Transverse colon (tissue), 4 donors: ENCODE measurements at regions not wholly inside any gene's neighbourhood (a gene's known extent, or its start where the extent isn't known, plus 50 kb on each side); places are given as distances from the start of the nearest gene placed in this dataset.

Experiments
- DNase-seq: peaks from one replicate; pipeline ENCODE4 v3.0.0-alpha.2; 2019
- H3K27ac ChIP-seq, 4 donors: fragments of 200-600 bp; sonication (generic); 2 replicates each; pipeline ENCODE4 v1.5.1; 2016 to 2018; ENCODE audit warnings: inconsistent platforms in 4 of 4
- H3K27me3 ChIP-seq: fragments of 200-600 bp; sonication (generic); 2 replicates; pipeline ENCODE4 v1.5.1; 2017; ENCODE audit warnings: inconsistent platforms
- H3K36me3 ChIP-seq, 4 donors: fragments of 200-600 bp; sonication (generic); 2 replicates each; pipeline ENCODE4 v1.5.1; 2017 to 2019; ENCODE audit warnings: inconsistent platforms in 4 of 4
- H3K4me1 ChIP-seq, 4 donors: fragments of 200-600 bp; sonication (generic); 2 replicates each; pipeline ENCODE4 v1.5.1; 2017 to 2020; ENCODE audit warnings: inconsistent platforms in 4 of 4
- H3K4me3 ChIP-seq, 4 donors: fragments of 200-600 bp; sonication (generic); 1 replicate in 1 of 4; 2 replicates in 3 of 4; pipeline versions ENCODE4 v1.5.1 to v1.6.1; 2017 to 2019; ENCODE audit warnings: inconsistent platforms in 4 of 4
- H3K9me3 ChIP-seq, 2 donors: fragments of 200-600 bp; sonication (generic); 2 replicates each; pipeline ENCODE4 v1.5.1; 2017 to 2019; ENCODE audit warnings: inconsistent platforms in 2 of 2
- CTCF ChIP-seq, 5 experiments: fragments of 200-600 bp in 3 of 5; fragments of 450-650 bp in 2 of 5; sonication (generic) in 3 of 5; IDR thresholded peaks; 1 replicate in 2 of 5; 2 replicates in 3 of 5; pipeline ENCODE4 v1.5.1; 2016 to 2017; ENCODE audit warnings: antibody characterized with exemption in 5 of 5, inconsistent platforms in 3 of 5, mild to moderate bottlenecking in 2 of 5, moderate library complexity in 1 of 5
- EP300 ChIP-seq: sonication (generic); formaldehyde crosslinking; IDR thresholded peaks from one replicate; pipeline ENCODE4 v1.6.1; 2017; ENCODE audit warnings: antibody characterized with exemption, low read depth
- POLR2A ChIP-seq: fragments of 450-650 bp; IDR thresholded peaks from one replicate; pipeline ENCODE4 v1.6.1; 2016; ENCODE audit warnings: antibody characterized with exemption, mild to moderate bottlenecking, moderate library complexity
- POLR2AphosphoS5 ChIP-seq, 3 donors: sonication (generic); formaldehyde crosslinking; IDR thresholded peaks; one replicate each; pipeline ENCODE4 v1.6.1; 2016; ENCODE audit warnings: antibody characterized with exemption in 3 of 3
- WGBS, 2 donors: methylation state at CpG; one replicate each; pipeline ENCODE4 v1.1.5; 2018; ENCODE audit warnings: low coverage in 1 of 2; 5-methylcytosine and 5-hydroxymethylcytosine counted together
- in situ Hi-C, 4 donors: fragments of 200-750 bp; cut with MboI; loops; one replicate each; pipeline versions ENCODE4 v1.15.0 to v1.15.1; 2017; ENCODE audit warnings: low sequenced_read_pairs in 3 of 4, low pct_ligation_motif_present in 1 of 4, low pct_unique_long_range_greater_than_20kb in 1 of 4
- intact Hi-C: fragments of 100-400 bp; cut with DNase I; formaldehyde crosslinking; loops from one replicate; pipeline ENCODE4 v1.15.1; 2023; ENCODE audit warnings: low total_unique reads

GRCh38 chr6:145546265-145546664 lies 189.1 kb downstream of the EPM2A start:
- DNase-seq, result no peak
- TF ChIP-seq POLR2AphosphoS5 (IDR thresholded peaks at IDR 0.05) (no peak), POLR2A (no peak), EP300 (no peak), CTCF (IDR thresholded peaks at IDR 0.05) (no peak)
- in situ Hi-C loops, result no loop called here
- Histone ChIP-seq H3K4me1 (no peaks in the 10 kb centered on the region), H3K9me3 (no peaks in the 10 kb centered on the region), H3K4me3 (no peak overlapping the region), H3K27ac (no peak overlapping the region), H3K27me3 (no peaks in the 10 kb centered on the region), H3K36me3 (no peaks in the 10 kb centered on the region)
- intact Hi-C loops, result no loop called here

DNA sequence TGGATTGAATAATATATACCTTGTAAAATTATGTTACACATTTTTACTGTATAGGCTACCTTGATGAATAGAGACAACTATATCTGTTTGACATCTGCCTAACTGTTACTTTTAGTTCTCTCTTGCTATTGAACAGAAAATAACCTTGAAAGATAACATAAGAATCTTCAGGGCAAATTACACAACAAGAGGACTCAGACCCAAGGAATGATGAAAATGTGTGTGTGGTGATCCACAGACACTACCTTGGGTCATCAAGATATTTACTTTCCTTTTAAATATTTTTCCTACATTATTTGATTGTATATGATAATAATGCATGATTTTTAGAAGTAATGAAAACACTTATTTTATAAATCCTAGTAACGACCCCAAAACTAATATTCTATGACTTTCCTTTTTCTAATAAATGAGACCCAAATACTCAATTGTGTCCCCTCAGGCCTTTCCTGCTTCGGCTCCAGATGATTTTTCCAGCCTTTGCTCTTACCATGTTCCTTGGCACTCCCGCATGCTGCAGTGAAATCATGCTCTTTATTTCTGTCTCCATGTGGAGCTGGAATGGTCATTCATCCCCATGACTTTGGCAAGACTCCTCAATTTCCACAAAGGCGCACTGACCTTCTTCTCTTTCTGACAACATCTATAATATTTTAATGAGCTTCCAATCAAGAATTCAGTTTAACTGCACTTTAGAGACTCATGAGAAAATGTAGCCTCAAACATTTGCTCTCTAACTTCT lies 187.6 kb downstream of the EPM2A start:
- intact Hi-C loops (no loop called here), in situ Hi-C loops (no loop called here)
- TF ChIP-seq POLR2AphosphoS5 (IDR thresholded peaks at IDR 0.05), result no peak
- TF ChIP-seq EP300, result no peak
- no peak overlapping the region for H3K27ac ChIP-seq
- WGBS, 2 donors, result 81 to 95% methylated on average over 4 of the region's 4 CpGs
- H3K4me1 ChIP-seq, result no peaks in the 10 kb centered on the region
- H3K4me3 ChIP-seq, result no peak overlapping the region
- H3K9me3 ChIP-seq, result no peaks in the 10 kb centered on the region
- H3K36me3 ChIP-seq, result no peaks in the 10 kb centered on the region
- no peak for DNase-seq
- H3K27me3 ChIP-seq, result no peaks in the 10 kb centered on the region

- no peaks in the 10 kb centered on the region for H3K9me3 ChIP-seq
- no peak overlapping the region for H3K4me3 ChIP-seq
- no peak for DNase-seq
- WGBS, 2 donors, result 63% methylated on average over 2 to 3 of the region's 3 CpGs
- no peaks in the 10 kb centered on the region for H3K36me3 ChIP-seq
- H3K4me1 ChIP-seq, result no peaks in the 10 kb centered on the region
- in situ Hi-C loops, result no loop called here
- no peak overlapping the region for H3K27ac ChIP-seq
- intact Hi-C loops, result no loop called here
- TF ChIP-seq POLR2AphosphoS5 (IDR thresholded peaks at IDR 0.05) (no peak), CTCF (IDR thresholded peaks at IDR 0.05) (no peak), POLR2A (no peak), EP300 (no peak)
- H3K27me3 ChIP-seq, result no peaks in the 10 kb centered on the region
Observed at GRCh38 chr6:145548933-145549648, 186.2 kb downstream of the EPM2A start.

DNA sequence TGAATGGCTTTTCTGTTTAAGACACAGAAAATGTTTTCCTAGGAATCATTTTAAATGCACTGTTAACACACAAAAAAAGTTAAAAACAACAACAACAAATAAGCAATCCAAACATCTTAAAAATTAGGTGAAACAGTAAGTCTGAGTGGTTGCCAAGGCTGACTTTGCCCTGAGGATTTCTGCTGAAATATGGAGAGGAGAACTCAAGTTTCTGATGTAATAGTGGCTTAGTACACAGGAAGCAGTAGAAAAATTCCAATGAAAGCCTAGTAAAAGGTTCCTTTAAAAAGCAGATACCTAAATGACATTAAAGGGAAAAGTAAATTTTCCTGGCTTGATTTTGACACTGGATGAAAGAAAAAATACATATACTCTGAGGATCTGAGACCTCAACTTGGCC lies 184.2 kb downstream of the EPM2A start:
- DNase-seq, result no peak
- no peak overlapping the region for H3K4me3 ChIP-seq
- TF ChIP-seq CTCF (IDR thresholded peaks at IDR 0.05) (no peak), POLR2A (no peak), EP300 (no peak), POLR2AphosphoS5 (IDR thresholded peaks at IDR 0.05) (no peak)
- H3K4me1 ChIP-seq, result no peaks in the 10 kb centered on the region
- no peaks in the 10 kb centered on the region for H3K9me3 ChIP-seq
- H3K27ac ChIP-seq, result no peak overlapping the region
- no peaks in the 10 kb centered on the region for H3K27me3 ChIP-seq
- in situ Hi-C loops, result no loop called here
- no peaks in the 10 kb centered on the region for H3K36me3 ChIP-seq
- intact Hi-C loops, result no loop called here
